ENCODE measurements at regions not wholly inside any gene's neighbourhood (a gene's known extent, or its start where the extent isn't known, plus 50 kb on each side); places are given as distances from the start of the nearest gene placed in this dataset.

DNA sequence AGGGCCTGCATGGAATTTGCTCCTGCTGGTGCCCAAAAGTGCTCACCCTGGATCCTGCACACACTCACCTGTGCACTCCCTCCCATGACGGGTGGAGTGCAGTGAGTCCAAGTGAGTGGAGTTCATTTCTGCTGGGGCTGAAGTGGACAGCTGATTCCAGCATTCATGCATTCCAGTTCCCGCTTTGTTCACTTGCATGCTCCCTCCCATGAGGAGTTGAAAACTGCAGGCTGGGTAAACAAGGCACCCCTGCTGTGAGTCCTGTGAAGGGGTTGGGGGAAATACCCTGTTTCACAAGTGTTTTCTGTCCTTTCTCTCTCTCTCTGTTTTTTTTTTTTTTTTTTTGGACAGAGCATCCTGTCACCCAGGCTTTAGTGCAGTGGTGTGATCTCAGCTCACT, 454.1 kb upstream of the NOX3 start:
- no peak for TF ChIP-seq EZH2 (optimal IDR thresholded peaks at IDR 0.05; ENCODE audit: low read depth, low read length)
- TF ChIP-seq, protein P1, sequence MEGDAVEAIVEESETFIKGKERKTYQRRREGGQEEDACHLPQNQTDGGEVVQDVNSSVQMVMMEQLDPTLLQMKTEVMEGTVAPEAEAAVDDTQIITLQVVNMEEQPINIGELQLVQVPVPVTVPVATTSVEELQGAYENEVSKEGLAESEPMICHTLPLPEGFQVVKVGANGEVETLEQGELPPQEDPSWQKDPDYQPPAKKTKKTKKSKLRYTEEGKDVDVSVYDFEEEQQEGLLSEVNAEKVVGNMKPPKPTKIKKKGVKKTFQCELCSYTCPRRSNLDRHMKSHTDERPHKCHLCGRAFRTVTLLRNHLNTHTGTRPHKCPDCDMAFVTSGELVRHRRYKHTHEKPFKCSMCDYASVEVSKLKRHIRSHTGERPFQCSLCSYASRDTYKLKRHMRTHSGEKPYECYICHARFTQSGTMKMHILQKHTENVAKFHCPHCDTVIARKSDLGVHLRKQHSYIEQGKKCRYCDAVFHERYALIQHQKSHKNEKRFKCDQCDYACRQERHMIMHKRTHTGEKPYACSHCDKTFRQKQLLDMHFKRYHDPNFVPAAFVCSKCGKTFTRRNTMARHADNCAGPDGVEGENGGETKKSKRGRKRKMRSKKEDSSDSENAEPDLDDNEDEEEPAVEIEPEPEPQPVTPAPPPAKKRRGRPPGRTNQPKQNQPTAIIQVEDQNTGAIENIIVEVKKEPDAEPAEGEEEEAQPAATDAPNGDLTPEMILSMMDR (IDR thresholded peaks at IDR 0.05; ENCODE audit: low read length) = no peak
